ENCODE measurements at regions not wholly inside any gene's neighbourhood (a gene's known extent, or its start where the extent isn't known, plus 50 kb on each side); places are given as distances from the start of the nearest gene placed in this dataset.

- no peak for ATAC-seq
- Histone ChIP-seq H3K4me3 (no peak overlapping the region), H3K27me3 (no peaks in the 10 kb centered on the region), H3K27ac (no peak overlapping the region), H3K9me3 (no peaks in the 10 kb centered on the region), H3K36me3 (no peaks in the 10 kb centered on the region), H3K4me1 (no peaks in the 10 kb centered on the region)
- no peak for TF ChIP-seq CTCF (IDR thresholded peaks at IDR 0.05)
- intact Hi-C loops (cut with DNase I) = no loop called here
- DNase-seq = no peak
Observed at GRCh38 chr11:97237151-97237550, 847.3 kb downstream of the JRKL start.

- intact Hi-C loops (cut with DNase I) = no loop called here
- ATAC-seq = no peak
- no peak overlapping the region for H3K27ac ChIP-seq
- no peaks in the 10 kb centered on the region for H3K9me3 ChIP-seq
- DNase-seq = no peak
- no peaks in the 10 kb centered on the region for H3K4me1 ChIP-seq
- H3K4me3 ChIP-seq = no peak overlapping the region
- H3K27me3 ChIP-seq = no peaks in the 10 kb centered on the region
- H3K36me3 ChIP-seq = no peaks in the 10 kb centered on the region
- no peak for TF ChIP-seq CTCF (IDR thresholded peaks at IDR 0.05)
Observed at GRCh38 chr11:97247601-97248000, 857.8 kb downstream of the JRKL start.

GRCh38 chr11:97254790-97255189, 865.0 kb downstream of the JRKL start:
- Histone ChIP-seq H3K36me3 (no peaks in the 10 kb centered on the region), H3K4me3 (no peak overlapping the region), H3K27me3 (no peaks in the 10 kb centered on the region), H3K4me1 (no peaks in the 10 kb centered on the region), H3K9me3 (no peaks in the 10 kb centered on the region), H3K27ac (no peak overlapping the region)
- DNase-seq (no peak), ATAC-seq (no peak)
- intact Hi-C loops (cut with DNase I) = no loop called here
- TF ChIP-seq CTCF (IDR thresholded peaks at IDR 0.05) = no peak

- H3K27me3 ChIP-seq = no peaks in the 10 kb centered on the region
- DNase-seq = no peak
- no peaks in the 10 kb centered on the region for H3K36me3 ChIP-seq
- H3K4me3 ChIP-seq = no peak overlapping the region
- no peaks in the 10 kb centered on the region for H3K4me1 ChIP-seq
- intact Hi-C loops (cut with DNase I) = no loop called here
- peak; percentile 36 for ATAC-seq
- TF ChIP-seq CTCF (IDR thresholded peaks at IDR 0.05) = no peak
- no peak overlapping the region for H3K27ac ChIP-seq
- H3K9me3 ChIP-seq = no peaks in the 10 kb centered on the region
Observed at GRCh38 chr11:97259434-97259833, 869.6 kb downstream of the JRKL start.

GRCh38 chr11:97259884-97260283, 870.1 kb downstream of the JRKL start:
- DNase-seq (no peak), ATAC-seq (no peak)
- Histone ChIP-seq H3K27me3 (no peaks in the 10 kb centered on the region), H3K36me3 (no peaks in the 10 kb centered on the region), H3K27ac (no peak overlapping the region), H3K4me1 (no peaks in the 10 kb centered on the region), H3K4me3 (no peak overlapping the region), H3K9me3 (no peaks in the 10 kb centered on the region)
- TF ChIP-seq CTCF (IDR thresholded peaks at IDR 0.05) = no peak
- intact Hi-C loops (cut with DNase I) = no loop called here

- no peak overlapping the region for H3K27ac ChIP-seq
- no peak overlapping the region for H3K4me3 ChIP-seq
- no peaks in the 10 kb centered on the region for H3K4me1 ChIP-seq
- no peak for ATAC-seq
- H3K9me3 ChIP-seq = no peaks in the 10 kb centered on the region
- DNase-seq = no peak
- no peaks in the 10 kb centered on the region for H3K36me3 ChIP-seq
- H3K27me3 ChIP-seq = no peaks in the 10 kb centered on the region
- intact Hi-C loops (cut with DNase I) = no loop called here
- no peak for TF ChIP-seq CTCF (IDR thresholded peaks at IDR 0.05)
Observed at GRCh38 chr11:97263183-97263858, 873.5 kb downstream of the JRKL start.

Measured in upper lobe of right lung (tissue), 1 donor.